ENCODE measurements at regions not wholly inside any gene's neighbourhood (a gene's known extent, or its start where the extent isn't known, plus 50 kb on each side); places are given as distances from the start of the nearest gene placed in this dataset.

GRCh38 chr15:92224843-92225242 is 168.8 kb upstream of the ST8SIA2 start:
- no peak for TF ChIP-seq CTCF (IDR thresholded peaks at IDR 0.05; ENCODE audit: insufficient read depth, missing control alignments)
- DNase-seq (ENCODE audit: insufficient read length, low spot score) = no peak
- FAIRE-seq = no peak

DNA sequence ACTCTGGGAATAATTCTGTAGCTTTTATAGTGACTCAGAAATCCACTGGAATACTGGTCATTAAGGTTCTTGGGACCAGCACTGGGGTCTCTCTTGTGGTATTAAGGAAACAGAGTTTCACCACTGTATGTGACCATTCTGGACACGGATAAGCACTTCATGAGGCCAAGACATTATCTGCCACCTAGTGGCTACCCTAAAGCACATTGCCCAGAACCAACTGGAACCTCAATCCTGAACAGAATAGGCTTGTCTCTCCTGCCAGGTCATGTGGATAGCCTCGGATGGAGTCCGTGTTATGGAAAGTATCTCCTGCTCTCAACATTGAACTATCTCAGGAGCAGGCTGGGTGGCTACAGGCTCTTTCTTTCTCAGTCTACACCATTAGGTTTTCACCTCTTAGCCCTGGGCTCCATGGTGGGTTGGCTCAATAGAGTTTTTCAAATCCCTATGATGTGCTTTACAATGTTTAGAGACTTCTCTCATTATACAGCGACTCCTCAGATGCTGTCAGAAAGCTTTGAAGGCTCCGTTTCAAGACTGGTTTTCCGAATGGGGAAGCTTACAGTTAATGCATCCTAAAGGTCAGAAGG is 167.6 kb upstream of the ST8SIA2 start:
- DNase-seq (ENCODE audit: insufficient read length, low spot score) (no peak), FAIRE-seq (no peak)
- peak; percentile 34 for TF ChIP-seq CTCF (IDR thresholded peaks at IDR 0.05; ENCODE audit: insufficient read depth, missing control alignments)

- FAIRE-seq = no peak
- TF ChIP-seq CTCF (IDR thresholded peaks at IDR 0.05; ENCODE audit: insufficient read depth, missing control alignments) = no peak
- DNase-seq (ENCODE audit: insufficient read length, low spot score) = no peak
Observed at GRCh38 chr15:92228830-92229229, 164.9 kb upstream of the ST8SIA2 start.

DNA sequence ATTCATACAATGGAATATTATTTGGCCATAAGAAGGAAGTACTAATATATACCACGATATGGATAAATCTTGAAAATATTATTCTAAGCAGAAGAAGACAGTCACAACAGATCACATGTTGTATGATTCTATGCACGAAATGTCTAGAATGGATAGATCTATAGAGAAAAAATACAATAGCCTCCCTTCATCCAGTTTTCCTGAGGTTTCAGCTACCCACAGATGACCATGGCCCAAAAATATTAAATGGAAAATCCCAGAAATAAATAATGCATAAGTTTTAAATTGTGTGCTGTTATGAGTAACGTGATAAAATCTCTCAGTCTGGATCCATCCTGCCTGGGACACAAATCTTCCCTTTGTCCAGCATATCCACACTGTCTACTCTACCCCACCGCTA is 162.2 kb upstream of the ST8SIA2 start:
- FAIRE-seq (no peak), DNase-seq (ENCODE audit: insufficient read length, low spot score) (no peak)
- TF ChIP-seq CTCF (IDR thresholded peaks at IDR 0.05; ENCODE audit: insufficient read depth, missing control alignments) = no peak

GRCh38 chr15:92232317-92232716 is 161.4 kb upstream of the ST8SIA2 start:
- DNase-seq (ENCODE audit: insufficient read length, low spot score) (no peak), FAIRE-seq (no peak)
- no peak for TF ChIP-seq CTCF (IDR thresholded peaks at IDR 0.05; ENCODE audit: insufficient read depth, missing control alignments)

GRCh38 chr15:92232876-92233275 is 160.8 kb upstream of the ST8SIA2 start:
- DNase-seq (ENCODE audit: insufficient read length, low spot score) (no peak), FAIRE-seq (no peak)

More at GRCh38 chr15:92232876-92233275, 160.8 kb upstream of the ST8SIA2 start:
- TF ChIP-seq CTCF (IDR thresholded peaks at IDR 0.05; ENCODE audit: insufficient read depth, missing control alignments) = no peak
